Kidney epithelial cell (primary cell): ENCODE measurements at regions not wholly inside any gene's neighbourhood (a gene's known extent, or its start where the extent isn't known, plus 50 kb on each side); places are given as distances from the start of the nearest gene placed in this dataset.

Source experiments
- DNase-seq: peaks from one replicate; pipeline ENCODE4 v3.0.0-alpha.2; 2010; ENCODE audit warnings: low read depth
- H3K27me3 ChIP-seq: 2 replicates; pipeline ENCODE4 v1.6.0; 2011; ENCODE audit warnings: low read length; ENCODE audit not compliant: control insufficient read depth, insufficient read depth
- H3K36me3 ChIP-seq: 2 replicates; pipeline ENCODE4 v1.5.1; 2011; ENCODE audit warnings: low read length; ENCODE audit not compliant: control insufficient read depth, insufficient read depth
- H3K4me3 ChIP-seq: 2 replicates; pipeline ENCODE4 v1.5.1; 2011; ENCODE audit warnings: low read depth, mild to moderate bottlenecking, control low read depth, low read length
- TF ChIP-seq, protein P1 (sequence below): IDR thresholded peaks from 2 replicates; pipeline ENCODE4 v1.5.1; 2011; ENCODE audit warnings: mild to moderate bottlenecking, moderate library complexity, low read length, control low read depth, inconsistent platforms; ENCODE audit not compliant: insufficient read depth, poor library complexity, severe bottlenecking

DNA sequence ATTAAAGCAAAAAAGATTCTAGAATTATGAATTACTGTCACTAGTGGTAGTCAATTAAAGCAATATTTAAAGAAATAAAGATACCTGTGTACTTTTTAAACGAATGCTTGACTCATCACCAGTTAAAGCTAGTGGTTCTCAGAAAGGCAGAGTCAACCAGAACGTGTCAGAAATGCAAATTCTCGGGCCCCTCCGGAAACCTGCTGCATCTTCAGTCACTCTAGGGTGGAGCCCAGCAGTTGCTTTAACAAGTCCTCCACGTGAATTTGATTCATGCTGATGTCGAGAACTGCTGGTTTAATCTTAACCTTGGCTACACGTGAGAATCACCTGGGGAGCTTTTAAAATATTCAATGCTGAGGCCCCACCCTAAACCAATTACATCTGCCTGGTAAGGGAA lies 169.8 kb upstream of the SDK2 start:
- Histone ChIP-seq H3K4me3 (no peak overlapping the region), H3K27me3 (no peaks in the 10 kb centered on the region), H3K36me3 (no peaks in the 10 kb centered on the region)
- DNase-seq: no peak
- TF ChIP-seq, protein P1, sequence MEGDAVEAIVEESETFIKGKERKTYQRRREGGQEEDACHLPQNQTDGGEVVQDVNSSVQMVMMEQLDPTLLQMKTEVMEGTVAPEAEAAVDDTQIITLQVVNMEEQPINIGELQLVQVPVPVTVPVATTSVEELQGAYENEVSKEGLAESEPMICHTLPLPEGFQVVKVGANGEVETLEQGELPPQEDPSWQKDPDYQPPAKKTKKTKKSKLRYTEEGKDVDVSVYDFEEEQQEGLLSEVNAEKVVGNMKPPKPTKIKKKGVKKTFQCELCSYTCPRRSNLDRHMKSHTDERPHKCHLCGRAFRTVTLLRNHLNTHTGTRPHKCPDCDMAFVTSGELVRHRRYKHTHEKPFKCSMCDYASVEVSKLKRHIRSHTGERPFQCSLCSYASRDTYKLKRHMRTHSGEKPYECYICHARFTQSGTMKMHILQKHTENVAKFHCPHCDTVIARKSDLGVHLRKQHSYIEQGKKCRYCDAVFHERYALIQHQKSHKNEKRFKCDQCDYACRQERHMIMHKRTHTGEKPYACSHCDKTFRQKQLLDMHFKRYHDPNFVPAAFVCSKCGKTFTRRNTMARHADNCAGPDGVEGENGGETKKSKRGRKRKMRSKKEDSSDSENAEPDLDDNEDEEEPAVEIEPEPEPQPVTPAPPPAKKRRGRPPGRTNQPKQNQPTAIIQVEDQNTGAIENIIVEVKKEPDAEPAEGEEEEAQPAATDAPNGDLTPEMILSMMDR: no peak

DNA sequence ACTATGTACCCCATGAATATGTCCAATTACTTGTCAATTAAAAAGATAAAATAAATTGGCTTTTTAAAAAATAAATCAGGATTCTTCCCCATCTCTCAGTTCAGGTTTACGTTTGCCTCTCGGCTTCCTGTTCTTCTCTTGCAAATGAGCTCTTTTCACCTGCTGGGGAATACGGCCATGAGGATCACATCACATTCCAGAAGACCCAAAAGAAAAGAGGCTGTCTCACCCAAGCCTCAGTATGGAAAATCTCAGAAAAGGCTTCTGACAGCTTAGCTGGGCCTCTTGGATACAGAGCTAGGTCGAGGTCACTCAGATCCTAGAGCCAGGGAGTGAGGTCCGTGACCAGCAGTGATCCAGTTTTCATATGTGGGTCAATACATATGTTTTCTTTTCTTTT lies 171.2 kb upstream of the SDK2 start:
- no peak for DNase-seq
- H3K4me3 ChIP-seq: no peak overlapping the region
- peaks cover 2% of the 10 kb centered on the region for H3K27me3 ChIP-seq
- TF ChIP-seq, protein P1: no peak
- no peaks in the 10 kb centered on the region for H3K36me3 ChIP-seq

DNA sequence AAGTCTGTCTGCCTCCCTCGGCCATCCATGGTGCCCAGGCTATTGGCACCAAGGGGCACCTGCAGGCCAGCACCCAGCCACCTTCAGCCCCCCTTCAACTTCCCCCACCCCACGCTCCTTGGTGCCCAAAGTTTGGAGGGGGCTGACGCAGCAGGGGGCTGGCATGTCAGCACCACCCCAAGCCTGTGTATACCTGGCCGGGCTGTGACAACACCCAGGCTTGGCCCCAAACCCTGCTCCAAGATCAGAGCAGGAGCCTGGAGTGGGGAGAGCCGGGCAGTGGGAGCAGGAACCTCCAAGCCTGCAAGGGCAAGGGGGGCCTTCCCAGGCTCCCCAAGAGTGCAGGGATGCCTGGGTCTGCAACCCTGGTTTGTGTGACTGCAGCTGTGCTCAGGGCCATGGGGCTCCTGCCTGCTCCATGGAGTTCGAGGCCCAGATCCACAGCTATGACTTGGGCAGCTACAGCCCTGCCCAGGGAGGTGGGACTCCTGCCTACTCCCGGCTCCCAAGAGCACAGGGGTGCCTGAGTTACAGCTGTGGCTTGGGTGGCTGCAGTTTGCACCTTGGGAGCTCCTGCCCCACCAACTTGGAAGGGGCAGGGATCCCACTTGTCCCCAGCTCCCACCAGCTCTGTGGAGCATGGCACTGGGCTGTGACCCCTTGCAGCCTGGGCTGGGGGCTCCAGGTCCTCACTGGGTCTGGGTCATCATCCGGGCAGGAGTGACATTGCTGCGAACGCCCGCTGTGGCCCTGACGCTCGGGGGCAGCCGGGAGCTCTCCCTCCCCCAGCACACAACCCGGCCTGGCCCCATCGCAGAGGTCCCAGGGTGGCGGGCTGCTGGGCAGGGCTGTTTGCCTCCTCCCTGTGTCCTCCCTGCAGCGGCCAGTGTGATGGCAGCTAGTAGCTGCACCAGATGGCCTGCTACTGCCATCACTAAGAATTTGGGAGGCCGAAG lies 175.5 kb upstream of the SDK2 start:
- H3K36me3 ChIP-seq: no peaks in the 10 kb centered on the region
- peaks cover 5% of the 10 kb centered on the region for H3K27me3 ChIP-seq
- no peak overlapping the region for H3K4me3 ChIP-seq
- DNase-seq: no peak
- TF ChIP-seq, protein P1: no peak

DNA sequence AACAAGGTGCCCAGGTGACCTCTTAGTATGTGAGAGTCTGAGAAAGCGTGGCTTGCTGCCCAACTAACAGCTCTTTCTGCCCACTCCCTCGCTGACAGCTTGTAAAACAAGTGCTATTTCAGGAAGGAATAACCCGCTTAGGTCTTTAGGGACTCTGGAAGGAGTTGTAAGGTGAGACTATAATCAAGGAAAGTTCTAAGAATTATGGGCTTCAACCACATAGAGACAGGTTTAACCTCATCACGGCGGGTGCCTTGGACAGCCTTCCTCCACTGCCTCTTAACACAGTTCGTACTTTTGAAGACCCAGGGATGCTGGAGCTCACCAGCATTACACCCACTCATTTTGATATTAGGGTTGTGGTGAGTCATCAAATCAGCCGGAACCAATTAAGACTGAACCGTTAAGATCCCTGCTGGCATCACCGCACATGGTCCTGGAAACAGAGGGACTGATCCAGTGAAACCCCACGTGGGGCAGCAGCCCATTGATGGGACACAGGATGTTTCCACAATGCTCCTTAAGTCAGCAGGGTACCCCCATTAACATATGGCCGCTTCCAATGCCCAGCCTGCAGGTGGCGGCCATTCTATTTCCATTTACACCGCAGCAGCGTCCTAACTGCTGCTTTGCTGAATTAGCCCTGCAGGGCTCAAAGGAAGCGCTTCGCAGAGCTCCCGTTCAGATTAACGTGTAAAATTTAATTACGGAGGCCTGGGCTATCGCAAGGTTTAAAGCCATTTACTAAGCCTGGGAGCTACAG lies 176.6 kb upstream of the SDK2 start:
- DNase-seq: no peak
- Histone ChIP-seq H3K4me3 (no peak overlapping the region), H3K36me3 (no peaks in the 10 kb centered on the region), H3K27me3 (peaks cover 8% of the 10 kb centered on the region)
- TF ChIP-seq, protein P1: no peak

DNA sequence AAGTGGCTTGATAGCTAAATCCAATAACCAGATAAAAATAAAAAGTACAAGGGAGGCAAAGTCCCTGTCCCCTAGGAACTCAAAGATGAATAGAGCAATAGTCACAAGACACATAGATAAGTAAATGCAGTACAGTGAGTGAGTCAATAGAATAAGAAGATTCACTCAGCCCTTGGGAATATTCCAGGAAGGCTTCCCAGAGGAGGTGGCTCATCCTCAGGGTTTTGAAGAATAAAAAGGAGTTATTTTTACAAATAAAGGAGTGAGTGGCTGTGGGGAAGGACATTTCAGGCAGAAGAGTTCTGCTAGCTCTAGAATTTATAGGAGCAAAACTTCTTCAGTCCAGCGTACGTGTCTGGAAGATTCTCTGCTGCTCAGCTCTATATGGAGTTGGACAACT lies 177.4 kb upstream of the SDK2 start:
- Histone ChIP-seq H3K4me3 (no peak overlapping the region), H3K36me3 (no peaks in the 10 kb centered on the region), H3K27me3 (peaks cover 8% of the 10 kb centered on the region)
- TF ChIP-seq, protein P1: no peak
- no peak for DNase-seq
